Superior temporal gyrus (tissue), 1 donor: ENCODE measurements at regions not wholly inside any gene's neighbourhood (a gene's known extent, or its start where the extent isn't known, plus 50 kb on each side); places are given as distances from the start of the nearest gene placed in this dataset.
"Not testable (repeated sequence)": the region's sequence is repeated elsewhere in the genome, so short reads cannot be mapped to it uniquely, and the experiment has no call there.

Source experiments
- DNase-seq: peaks from one replicate; pipeline ENCODE4 v3.0.0-alpha.2; 2016; ENCODE audit errors: extremely low spot score

DNA sequence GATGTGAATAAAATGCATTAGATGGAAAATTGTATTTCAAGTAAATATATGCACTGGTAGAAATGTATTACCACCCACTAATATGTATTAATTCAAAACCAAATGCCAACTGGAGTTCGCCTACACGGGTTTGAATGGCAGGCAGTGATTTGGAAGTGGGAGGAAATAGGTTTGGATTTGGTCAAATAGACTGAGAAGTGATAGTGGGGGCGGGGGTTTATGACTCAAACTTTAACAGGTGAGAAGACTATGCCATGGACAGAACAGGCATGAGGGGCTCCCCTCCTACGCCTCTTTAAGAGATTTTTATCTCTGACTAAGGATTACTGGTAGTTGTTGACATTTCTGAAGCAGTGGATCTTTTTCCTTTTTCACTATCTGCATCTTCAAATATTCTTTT lies 677.8 kb downstream of the NTRK3 start:
- DNase-seq: no peak

DNA sequence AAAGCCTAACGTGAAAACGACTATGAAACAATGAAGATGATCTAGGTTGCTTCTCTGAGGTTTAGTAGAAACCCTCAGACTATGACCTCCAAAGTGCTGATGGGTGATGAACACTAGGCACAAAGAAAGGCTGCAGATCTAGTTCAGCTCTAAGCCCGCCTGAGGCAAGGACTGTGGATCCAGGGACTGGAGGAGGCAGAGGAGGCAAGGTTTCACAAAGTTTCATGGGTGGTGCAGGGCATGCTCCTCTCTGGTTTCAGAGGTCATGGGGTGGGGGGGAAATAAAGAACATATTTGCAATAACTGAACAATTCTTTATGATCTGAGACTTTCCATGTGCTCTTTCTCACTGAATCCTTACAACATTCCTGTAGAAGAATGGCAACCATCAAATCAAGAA lies 679.2 kb downstream of the NTRK3 start:
- DNase-seq: no peak

DNA sequence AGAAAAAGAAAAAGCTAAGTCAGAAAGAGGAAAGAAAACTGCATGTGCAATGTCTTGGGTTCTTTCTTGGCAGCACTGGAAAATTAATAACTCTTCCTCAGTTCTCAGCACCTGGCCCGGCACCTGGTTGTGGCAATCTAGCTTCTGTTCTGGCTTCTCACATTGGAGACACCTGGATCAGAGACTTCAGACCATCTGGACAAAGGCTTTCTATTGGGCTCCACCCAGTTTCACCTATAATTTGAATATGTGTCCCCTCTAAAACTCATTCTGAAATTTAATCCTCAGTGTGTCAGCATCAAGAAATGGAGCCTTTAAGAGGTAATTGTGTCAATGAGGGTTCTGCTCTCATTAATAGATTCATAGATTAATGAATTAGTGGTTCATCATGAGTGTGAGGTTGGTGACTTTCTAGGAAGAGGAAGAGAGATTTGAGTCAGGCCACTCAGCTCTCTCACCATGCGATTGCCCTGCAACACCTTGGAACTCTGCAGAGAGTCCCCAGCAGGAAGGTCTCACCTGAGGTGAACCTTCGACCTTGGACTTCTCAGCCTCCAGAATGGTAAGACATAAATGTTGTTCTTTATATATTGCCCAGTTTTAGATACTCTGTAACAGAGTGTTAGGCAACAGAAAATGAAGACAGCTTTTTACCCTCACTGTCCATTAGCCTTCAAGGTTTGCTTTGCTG lies 679.9 kb downstream of the NTRK3 start:
- no peak for DNase-seq

DNA sequence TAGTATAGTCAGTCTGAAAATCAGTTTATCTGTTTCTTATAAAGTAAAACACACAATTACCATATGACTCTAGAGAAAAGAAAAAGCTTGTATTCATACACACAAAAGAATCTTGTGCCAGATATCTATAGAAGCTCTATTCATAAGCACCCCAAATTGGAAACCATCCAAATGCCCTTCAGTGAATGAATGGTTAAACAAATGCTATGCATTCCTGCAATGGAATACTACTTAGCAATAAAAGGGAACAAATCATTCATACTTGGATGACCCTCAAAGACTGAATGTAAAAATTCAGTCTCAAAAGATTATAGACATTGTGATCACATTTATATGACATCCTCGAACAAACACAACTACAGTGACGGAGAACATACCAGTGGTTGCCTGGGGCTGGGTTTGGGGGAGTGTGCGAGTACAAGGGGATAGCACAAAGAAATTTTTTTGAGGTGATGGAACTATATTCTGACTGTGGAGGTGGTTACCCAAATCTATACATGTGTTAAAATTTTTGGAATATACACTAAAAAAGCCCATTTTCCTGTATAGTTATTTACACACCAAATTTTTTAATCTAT lies 680.6 kb downstream of the NTRK3 start:
- DNase-seq: no peak

DNA sequence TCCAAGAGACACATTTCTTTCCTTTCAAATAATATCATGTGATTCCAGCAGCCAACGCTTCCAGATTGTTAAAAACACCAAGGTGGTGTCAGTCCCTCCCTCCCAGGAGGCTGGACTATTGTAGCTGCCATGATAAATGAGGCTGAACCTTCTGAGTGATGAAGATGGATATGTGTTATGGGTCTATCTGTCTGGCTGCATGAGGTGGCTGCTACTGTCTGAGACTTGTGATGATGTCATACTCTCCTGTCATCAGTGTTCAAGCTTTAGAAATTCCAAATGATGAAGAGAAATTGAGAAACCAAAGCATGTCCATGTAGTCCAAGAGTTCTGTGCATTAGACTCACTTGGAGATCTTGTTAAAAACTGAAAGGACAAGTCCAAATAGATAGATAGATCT lies 683.0 kb downstream of the NTRK3 start:
- DNase-seq: no peak

DNA sequence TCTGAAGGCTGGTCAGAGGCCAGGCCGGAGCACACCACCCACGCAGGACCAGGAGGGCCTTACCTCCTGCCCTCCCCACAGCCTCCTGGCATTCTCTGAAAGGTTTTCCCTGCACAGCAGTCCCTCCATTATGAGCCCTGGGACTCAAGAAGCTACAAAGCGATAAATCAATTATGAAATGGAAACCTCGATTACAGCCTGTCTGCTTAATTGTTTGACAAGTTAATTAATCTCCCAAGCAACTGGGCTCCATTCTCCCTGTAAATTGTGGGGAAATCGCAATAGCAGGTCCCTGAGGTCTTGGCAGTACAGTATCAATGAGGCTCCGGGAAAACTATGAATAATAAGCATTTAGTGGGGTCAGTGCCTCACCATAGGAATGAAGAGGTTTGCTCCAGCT lies 683.5 kb downstream of the NTRK3 start:
- no peak for DNase-seq

DNA sequence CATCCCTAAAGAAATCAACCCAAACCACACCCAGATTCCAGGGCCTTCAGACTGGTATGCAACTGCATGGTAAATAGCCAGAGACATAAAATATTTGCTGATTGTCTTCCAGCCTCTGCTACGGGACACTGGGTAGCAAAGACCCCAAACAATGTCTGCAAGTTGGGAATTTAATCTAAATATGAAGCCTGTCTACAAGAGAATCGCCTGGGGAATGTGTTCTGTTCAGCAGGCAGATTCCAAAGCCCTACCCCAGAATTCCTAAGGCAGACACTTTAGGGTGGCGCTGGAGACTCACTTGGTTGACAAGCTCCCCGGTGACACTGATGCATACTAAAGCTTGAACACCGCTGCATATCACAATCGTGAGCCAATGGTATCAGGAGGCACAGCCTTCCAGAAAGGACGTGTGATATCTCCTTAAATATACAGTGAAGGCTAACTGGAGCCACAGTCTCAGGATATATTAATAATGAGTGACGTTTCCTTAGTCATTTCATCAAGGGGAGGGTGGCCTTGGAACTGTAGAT lies 684.1 kb downstream of the NTRK3 start:
- DNase-seq: no peak

DNA sequence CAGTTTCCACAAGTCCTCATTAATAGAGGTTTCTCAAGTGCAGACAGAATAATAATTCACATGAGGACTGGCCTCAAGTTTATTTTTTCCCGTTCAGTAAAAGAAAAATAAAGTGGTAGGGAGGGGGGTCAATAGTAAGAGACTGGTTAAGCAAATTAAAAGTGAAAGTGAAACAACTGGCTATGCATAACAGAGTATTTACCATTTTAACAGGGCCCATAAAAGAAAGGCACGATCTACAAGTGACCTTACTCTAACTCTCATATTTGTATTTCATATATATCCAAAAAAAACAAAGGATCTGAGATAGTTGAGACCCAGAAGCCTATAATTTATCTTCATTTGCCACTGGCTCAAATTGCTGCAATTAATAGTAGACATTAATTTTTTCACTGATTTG lies 686.3 kb downstream of the NTRK3 start:
- no peak for DNase-seq

DNA sequence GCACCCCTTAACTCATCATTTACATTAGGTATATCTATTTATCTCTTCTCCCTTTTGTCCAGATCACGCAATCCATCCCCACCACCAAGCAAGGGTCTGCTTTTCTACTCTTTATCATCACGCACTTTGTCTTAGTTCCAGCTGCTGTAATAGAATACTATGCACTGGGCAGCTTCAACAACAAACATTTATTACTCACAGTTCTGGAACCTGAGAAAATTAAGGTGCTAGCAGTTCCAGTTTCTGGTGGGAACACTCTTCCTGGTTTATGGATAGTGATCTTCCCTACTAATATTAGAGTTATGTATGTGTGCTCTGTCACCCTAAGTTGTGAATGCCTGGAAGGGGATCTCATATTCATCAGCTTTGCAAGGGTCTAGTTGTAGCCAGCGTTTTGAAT lies 687.0 kb downstream of the NTRK3 start:
- DNase-seq: no peak

DNA sequence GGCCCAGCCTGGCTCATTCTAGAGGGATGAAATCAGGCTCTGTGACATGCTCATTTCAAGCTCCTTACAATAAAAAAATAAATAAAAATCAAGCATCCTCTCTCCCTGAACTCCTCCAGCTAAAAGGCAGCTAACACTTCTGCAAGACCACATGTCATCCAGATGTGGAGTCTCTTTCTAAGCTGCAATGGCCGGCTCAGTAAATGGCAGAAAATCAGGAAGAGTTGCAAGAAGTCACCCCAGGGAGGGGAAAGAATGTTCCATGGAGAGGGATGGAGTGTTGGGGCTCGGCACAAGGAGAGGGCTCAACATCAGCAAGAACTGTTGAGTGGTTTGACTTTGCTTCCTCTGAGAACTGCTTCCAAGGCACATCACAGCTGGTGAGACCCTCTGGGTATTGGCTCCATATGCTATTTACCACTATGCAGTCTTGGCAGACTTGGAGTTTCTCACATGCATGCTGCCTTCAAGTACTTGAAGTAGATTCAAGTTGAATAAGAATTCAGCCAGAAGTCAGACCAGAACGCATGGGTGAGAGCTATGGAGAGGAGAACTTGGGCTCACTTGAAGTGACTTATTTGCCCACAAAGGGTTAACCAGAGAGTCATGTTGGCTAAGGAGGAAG lies 689.0 kb downstream of the NTRK3 start:
- DNase-seq: no peak

DNA sequence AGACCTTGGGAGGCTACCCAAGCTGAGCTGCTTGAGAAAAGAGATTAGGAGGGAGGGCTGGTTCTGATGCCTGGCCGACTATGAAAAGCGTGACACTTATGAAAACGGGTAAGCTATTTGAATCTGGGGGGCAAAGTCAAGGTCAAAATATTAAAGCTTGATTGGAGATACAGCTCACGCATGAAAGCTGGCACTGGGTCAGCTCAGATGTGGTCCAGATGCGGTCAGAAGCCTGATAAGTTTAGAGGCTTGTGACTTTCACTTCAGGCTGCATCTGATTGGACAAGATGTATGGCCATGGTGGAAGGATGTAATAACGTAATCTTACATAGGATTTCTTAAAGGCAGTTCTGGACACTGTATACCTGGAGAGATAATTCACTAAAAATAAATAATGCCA lies 690.3 kb downstream of the NTRK3 start:
- no peak for DNase-seq

DNA sequence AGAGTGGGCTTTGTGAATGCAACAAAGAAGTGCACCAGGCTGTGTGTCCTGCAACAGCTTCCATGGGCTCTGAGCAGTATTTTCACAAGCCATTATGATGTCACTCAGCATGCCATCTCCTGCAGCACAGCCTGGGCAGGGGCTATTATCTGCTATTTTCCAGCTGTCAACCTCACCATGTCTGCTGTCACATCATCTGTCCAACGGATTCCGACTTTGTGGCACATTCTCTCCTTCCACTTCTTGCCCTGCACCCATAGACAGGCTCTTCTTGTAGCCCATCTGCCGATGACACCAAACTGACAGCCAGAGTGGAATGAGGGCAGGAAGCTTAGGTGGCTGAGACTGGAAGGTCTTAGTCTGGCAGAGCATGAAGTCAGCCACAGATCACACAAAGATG lies 691.9 kb downstream of the NTRK3 start:
- DNase-seq: no peak

DNA sequence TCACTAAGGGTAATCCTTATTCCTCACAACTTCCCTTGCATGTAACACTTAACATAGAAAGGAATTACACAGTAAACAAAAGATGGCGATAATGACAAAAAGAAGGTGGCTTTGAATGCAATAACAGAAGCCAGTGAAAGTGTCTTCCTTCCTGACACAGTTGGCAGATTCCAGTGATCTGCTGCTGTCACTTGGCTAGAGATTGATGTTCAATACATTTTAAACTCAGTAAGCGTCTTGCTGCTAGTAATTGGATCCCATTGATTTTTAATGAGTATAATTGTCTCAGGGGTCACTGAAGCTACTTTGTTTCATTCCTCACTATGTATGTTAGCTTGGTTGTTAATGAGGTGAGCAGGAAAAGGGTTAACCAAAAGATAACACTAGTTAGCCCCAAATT lies 692.7 kb downstream of the NTRK3 start:
- no peak for DNase-seq

DNA sequence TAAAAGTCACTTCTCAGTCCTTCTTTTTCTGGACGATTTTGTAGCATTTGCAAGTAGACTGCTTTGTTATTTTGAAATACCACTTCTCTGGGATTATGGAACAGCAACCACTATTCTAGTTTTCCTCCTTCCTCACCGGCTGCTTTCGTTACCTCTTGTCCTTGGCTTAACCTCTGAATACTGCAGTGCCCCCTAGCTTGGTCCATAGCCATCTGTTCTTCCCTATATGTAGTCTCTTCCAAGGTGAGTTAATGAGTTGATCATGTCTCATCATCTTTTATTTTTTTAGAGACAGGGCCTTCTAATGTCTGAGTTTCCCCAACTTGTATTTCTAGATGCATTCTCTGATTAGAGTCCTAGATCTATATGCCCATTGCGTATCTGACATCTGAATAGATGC lies 694.3 kb downstream of the NTRK3 start:
- DNase-seq: no peak

DNA sequence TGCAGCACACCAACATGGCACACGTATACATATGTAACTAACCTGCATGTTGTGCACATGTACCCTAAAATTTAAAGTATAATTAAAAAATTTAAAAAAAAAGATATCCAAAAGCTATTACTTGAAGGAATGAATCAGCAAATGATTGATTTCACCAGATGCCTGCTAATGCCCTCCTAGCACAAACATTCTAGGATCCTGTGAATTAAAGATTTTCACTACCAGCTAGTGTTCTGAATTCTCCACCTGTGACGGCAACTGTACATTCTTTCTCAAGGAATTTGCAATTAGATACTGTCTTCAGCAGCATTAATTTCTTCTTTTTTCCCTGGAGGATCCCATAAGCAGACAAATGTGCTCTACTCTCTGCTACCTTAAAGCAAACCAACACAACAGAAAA lies 694.9 kb downstream of the NTRK3 start:
- no peak for DNase-seq

DNA sequence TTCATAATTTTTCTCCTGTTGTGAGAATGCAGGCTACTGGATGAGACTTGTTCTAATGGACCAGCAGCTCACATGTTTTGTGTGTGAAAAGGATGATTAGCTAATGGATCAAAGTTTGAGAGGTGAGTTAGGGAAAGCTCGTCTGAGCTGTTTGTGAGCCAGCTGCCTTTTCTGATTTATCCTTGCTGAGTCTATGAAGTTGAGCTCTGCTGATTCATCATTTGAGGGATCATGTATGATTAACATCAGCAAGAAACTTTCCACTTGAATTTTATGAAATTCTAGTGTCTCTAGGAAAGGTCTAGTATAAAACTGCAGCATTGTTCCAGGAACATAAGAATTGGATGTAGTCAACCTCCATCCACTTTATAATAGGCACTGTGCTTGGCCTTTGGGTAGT lies 698.7 kb downstream of the NTRK3 start:
- DNase-seq: no peak

DNA sequence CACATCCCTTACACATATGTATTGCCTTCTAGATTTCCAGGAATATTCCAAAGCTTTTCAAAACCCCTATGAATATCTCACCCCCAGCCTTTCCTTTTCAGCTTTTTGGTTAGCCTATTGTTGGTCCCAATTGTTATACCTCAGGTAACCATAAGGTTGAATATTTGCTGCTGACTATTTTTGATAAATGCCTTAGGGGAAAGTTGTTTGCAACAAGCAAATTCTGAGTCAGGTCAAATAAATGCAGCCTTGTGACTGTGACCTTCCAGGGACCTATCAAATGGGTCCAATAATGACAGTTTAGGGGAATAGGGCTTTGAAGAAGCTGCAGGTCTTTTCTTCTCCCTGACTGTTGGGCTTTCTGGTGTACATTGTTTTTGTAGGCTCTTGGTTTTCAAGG lies 699.7 kb downstream of the NTRK3 start:
- no peak for DNase-seq

DNA sequence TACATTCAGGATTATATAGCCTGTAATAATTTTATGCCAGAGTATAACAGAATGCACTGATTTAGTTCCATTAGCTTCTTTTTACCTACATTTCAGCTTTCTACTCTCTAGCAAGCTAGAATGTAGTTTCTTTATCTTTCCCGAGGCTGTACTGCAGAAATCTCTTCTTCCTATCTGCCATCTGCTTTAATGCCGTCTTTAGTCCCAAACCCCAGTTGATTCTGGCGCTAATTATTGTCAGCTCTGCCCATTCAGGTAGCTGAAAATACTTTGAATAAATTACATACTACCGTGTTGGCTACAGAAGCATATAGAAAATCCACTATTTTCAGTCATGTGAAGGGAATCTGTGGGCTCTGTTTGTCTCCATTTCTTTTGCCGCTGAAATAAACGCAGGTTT lies 706.7 kb downstream of the NTRK3 start:
- no peak for DNase-seq

DNA sequence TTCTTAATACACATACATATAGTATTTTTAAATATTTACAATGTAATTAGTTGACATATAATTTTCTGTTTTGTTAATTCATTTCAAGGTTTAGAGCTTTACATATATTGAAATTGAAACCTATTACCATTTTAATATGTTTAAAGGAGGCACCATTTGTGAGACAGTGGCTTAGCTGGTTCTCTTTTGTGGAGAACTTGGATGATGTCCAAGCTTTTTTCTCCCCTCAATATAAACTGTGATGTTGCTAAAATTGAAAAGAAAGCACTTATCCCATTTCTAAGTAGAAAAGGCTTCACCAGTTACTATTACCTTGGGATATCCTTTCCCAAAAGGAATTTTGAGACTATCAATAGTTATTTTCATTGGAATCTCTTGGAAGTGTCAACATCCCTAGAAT lies 707.2 kb downstream of the NTRK3 start:
- DNase-seq: no peak

DNA sequence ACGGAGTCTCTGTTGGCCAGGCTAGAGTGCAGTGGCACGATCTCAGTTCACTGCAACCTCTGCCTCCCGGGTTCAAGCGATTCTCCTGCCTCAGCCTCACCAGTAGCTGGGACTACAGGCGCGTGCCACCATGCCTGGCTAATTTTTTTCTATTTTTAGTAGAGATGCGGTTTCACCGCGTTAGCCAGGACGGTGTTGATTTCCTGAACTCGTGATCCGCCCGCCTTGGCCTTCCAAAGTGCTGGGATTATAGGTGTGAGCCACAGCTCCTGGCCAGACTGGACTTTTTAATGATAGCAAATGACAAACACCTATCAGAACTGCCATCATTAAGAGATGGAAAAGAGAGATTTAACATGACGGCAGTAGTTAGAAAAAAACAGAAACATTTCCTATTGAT lies 707.9 kb downstream of the NTRK3 start:
- DNase-seq: not testable (repeated sequence)

DNA sequence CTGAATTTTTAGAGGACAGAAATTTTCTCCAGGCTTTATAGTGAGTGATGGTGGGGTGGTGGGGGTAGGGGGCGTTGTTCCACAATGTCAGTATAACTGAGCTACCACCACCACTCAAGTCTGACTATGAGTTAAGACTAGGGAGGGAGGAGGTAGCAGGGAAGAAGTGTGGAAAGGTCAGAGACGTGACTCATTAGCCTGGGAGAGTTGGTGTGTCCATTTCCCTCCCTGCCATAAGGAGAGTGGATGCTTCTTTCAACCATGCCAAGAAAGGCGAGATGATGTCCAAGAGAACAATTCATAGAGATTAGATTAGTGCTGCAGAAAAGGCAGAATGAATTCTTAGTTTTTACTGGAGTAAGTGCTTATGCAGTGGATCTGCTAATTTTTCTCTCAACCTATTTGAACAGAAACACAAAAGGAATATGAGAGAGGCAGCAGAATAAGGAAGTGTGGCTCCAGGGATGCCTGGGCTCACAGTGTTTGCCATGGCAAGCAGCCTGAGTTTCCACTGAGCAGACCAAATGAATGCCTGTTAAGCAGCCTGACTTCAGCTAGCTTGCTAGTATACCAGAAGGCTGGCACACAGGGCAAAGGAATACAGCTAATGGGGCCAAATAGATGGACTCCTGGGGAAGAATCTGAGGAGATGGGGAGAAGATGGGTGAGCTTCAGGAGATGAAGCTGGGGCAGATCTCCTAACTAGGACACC lies 708.9 kb downstream of the NTRK3 start:
- DNase-seq: no peak

DNA sequence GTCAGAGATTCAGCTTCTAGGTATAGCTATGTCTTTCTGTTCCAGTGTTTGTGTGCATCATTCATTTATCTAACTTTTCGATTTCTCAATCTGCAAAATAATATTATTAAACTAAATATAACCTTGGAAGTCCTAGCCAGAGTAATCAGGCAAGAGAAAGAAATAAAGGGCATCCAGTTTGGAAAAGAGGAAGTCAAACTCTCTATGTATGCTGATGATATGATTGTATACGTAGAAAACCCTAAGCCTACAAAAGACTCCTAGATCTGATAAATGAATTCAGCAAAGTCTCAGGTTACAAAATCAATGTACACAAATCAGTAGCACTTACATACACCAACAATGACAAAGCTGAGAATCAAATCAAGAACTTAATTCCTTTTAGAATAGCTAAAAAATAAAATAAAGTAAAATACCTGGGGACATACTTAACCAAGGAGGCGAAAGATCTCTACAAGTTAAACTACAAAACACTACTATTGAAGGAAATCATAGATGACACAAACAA lies 718.2 kb downstream of the NTRK3 start:
- DNase-seq: no peak

DNA sequence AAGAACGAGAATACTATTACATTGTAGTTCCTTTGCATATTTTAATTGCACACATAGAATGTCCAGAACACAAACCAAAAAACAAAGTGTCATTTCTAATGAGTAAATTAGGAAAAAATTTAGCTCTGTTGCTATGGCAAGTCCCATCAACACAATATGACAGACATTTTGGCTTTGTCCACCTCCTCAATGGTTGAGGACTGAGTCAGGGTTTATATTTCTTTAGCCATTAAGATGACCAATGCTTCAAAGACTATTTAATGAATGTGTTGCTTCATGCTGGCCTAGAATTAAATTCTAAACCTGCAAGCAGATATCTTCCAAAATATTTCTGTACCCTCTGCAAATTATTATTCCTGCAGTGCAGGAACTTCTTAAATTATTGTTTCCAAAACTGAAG lies 719.2 kb downstream of the NTRK3 start:
- DNase-seq: no peak
